ENCODE measurements at regions not wholly inside any gene's neighbourhood (a gene's known extent, or its start where the extent isn't known, plus 50 kb on each side); places are given as distances from the start of the nearest gene placed in this dataset.
"Not testable (repeated sequence)": the region's sequence is repeated elsewhere in the genome, so short reads cannot be mapped to it uniquely, and the experiment has no call there.

DNA sequence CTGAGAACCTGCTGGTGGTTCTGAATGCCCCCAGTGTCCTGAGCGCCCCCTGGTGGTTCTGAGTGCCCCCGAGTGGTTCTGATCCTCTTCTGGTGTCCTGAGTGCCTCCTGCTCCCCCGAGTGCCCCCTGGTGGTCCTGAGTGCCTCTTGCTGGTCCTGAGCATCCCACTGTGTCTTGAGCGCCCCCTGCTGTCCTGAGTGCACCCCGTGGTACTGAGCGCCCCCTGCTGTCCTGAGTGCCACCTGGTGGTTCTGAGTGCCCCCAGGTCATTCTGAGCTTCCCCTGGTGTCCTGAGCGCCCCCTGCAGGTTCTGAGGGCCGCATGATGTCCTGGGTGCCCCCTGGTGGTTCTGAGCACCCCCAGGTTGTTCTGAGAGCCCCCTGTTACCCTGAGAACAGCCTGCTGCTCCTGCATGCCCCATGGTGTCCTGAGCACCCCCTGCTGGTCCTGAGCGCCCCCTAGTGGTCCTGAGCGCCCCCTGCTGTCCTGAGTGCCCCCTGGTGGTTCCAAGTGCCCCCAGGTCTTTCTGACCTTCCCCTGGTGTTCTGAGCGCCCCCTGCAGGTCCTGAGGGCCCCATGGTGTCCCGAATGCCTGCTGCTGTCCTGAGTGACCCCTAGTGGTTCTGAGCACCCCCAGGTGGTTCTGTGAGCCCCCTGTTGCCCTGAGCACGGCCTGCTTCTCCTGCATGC is 1165.4 kb downstream of the TMEM121 start:
- Histone ChIP-seq H3K4me3 (no peak overlapping the region), H3K4me1 (no peaks in the 10 kb centered on the region), H3K9me3 (no peaks in the 10 kb centered on the region), H3K27ac (no peak overlapping the region), H3K36me3 (no peaks in the 10 kb centered on the region), H3K27me3 (no peaks in the 10 kb centered on the region)
- TF ChIP-seq, protein P1, sequence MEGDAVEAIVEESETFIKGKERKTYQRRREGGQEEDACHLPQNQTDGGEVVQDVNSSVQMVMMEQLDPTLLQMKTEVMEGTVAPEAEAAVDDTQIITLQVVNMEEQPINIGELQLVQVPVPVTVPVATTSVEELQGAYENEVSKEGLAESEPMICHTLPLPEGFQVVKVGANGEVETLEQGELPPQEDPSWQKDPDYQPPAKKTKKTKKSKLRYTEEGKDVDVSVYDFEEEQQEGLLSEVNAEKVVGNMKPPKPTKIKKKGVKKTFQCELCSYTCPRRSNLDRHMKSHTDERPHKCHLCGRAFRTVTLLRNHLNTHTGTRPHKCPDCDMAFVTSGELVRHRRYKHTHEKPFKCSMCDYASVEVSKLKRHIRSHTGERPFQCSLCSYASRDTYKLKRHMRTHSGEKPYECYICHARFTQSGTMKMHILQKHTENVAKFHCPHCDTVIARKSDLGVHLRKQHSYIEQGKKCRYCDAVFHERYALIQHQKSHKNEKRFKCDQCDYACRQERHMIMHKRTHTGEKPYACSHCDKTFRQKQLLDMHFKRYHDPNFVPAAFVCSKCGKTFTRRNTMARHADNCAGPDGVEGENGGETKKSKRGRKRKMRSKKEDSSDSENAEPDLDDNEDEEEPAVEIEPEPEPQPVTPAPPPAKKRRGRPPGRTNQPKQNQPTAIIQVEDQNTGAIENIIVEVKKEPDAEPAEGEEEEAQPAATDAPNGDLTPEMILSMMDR (IDR thresholded peaks at IDR 0.05), result no peak
- intact Hi-C loops (cut with DNase I), result no loop called here
- no peak for DNase-seq (ENCODE audit: low spot score in 2 of 2)

DNA sequence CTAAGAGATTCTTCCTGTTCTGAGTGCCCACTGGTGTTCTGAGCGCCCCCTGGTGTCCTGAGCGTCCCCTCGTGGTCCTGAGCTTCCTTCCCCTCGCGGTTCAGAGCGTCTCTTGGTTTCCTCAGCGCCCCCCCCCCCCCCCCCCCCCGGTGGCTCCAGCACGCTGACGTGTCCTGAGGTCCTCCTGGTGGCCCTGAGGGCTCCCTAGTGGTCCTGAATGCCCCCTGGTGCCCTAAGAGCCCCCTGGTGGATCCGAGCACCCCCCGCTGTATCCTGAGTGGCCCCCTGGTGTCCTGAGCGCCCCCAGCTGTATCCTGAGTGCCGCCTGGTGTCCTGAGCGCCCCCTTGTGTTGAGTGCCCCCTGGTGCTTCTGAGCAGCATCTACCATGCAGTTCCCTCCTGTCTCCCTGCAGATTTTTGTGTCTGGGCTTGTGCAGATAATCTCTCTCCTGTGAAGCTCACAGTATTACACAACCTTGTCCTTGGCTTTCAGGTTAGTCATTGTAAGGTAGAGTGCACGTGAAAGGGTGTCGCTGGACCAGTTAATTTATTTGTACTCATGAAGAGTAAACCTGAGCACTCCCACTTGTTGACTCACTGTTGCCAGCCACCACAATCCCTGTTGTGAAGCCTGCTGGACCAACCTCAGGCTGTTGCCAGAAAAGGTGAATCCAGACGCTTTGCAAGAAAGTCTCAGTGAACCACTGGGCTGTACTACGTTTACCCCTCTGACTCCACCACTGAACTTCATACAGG is 1168.4 kb downstream of the TMEM121 start:
- no peaks in the 10 kb centered on the region for H3K9me3 ChIP-seq
- no peaks in the 10 kb centered on the region for H3K36me3 ChIP-seq
- no peak overlapping the region for H3K27ac ChIP-seq
- H3K27me3 ChIP-seq, result no peaks in the 10 kb centered on the region
- TF ChIP-seq, protein P1 (IDR thresholded peaks at IDR 0.05), result no peak
- H3K4me3 ChIP-seq, result no peak overlapping the region
- no peaks in the 10 kb centered on the region for H3K4me1 ChIP-seq
- intact Hi-C loops (cut with DNase I), result no loop called here
- no peak for DNase-seq (ENCODE audit: low spot score in 2 of 2)

DNA sequence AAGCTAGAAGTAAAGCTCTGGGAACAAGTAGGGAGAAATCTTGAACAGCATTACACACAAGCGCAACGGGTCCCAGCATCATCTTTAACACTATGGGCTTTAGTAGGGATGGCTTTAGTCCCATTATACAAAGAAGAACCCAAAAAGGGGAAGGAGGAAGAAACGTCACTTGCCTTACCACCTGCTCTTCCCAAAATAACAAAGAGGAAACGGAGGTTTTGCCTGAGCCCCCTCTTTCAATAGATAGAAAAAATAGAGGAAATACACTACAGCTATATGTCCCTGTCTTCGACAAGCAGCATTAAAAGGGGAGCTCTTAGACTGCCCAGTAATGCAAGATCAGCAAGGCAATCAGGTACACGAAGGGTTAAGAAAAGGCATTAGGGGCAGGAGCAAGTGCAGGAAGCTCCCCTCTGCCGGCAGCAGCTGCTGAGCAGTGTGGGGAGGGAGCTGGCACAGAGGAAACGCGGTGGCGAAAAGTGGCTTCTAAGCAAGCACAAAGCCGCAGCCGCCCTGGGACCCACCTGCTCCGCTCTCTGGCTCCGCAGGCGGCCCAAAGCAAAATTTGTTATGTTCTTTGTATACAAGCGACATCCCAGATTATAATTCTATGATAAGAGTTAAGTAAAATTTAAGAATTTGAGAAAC is 1172.4 kb downstream of the TMEM121 start:
- H3K9me3 ChIP-seq; intact Hi-C loops (cut with DNase I); H3K4me1 ChIP-seq; DNase-seq (ENCODE audit: low spot score in 2 of 2); H3K27ac ChIP-seq; H3K36me3 ChIP-seq; H3K4me3 ChIP-seq; H3K27me3 ChIP-seq: not testable (repeated sequence)

DNA sequence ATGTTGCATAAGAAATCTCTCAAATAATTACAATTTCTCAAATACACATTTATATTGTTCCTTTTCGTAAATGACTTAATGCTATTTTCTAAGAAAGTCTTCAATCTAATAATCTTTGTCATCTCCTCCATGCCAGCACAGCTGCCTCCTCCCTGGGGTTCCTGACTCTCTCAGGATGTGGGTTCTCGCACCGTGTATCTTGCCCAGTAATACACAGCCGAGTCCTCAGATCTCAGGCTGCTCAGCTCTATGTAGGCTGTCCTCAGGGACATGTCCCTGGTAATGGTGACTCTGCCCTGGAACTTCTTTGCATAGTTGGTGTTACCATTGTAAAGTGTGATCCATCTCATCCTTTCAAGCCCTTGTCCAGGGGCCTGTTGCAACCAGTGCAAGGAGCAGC is 1177.3 kb downstream of the TMEM121 start:
- H3K4me1 ChIP-seq; H3K36me3 ChIP-seq; H3K4me3 ChIP-seq; H3K27me3 ChIP-seq; H3K9me3 ChIP-seq; intact Hi-C loops (cut with DNase I); DNase-seq (ENCODE audit: low spot score in 2 of 2); H3K27ac ChIP-seq: not testable (repeated sequence)

DNA sequence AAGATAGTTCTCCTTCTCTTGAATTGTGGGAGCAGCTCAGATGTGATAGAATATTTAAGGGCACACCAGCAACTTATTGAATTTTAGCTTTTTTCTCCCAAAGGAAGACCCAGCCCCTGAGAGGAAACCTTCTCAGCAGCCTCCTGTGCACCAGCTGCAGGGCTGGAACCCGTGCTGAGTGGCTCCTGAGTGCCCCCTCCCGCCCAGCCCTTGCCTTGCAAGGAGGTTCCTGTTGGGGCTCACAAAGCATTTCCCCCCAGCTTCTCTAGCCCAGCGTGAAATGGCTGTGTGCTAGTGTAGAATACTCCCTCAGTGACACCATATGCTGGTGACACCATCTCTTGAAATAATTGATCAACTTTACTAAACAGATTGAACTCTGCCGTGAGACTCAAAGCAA is 1180.1 kb downstream of the TMEM121 start:
- DNase-seq (ENCODE audit: low spot score in 2 of 2); intact Hi-C loops (cut with DNase I); H3K27me3 ChIP-seq; H3K4me3 ChIP-seq; H3K27ac ChIP-seq; H3K36me3 ChIP-seq; H3K4me1 ChIP-seq; H3K9me3 ChIP-seq: not testable (repeated sequence)

DNA sequence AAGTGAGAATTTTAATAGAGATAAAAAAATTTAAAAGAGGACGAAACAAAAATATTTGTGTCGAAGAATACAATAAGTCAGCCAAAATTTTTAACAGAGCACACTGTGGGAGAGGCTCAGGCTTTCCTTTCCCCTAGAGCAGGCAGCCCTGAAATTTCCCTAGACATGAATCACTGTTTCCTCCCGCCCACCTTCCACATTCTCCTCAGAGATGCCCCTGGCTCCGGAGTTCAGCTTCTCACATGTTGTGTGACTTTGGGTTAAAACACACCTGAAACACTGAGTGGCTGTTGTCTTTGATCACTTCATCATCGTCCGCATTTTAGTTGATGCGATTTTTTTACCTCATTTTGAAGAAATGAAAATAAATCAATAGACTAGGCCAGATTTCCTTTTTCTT is 1183.8 kb downstream of the TMEM121 start:
- DNase-seq (ENCODE audit: low spot score in 2 of 2); intact Hi-C loops (cut with DNase I); H3K4me3 ChIP-seq; H3K4me1 ChIP-seq; H3K27me3 ChIP-seq; H3K27ac ChIP-seq; H3K9me3 ChIP-seq; H3K36me3 ChIP-seq: not testable (repeated sequence)

DNA sequence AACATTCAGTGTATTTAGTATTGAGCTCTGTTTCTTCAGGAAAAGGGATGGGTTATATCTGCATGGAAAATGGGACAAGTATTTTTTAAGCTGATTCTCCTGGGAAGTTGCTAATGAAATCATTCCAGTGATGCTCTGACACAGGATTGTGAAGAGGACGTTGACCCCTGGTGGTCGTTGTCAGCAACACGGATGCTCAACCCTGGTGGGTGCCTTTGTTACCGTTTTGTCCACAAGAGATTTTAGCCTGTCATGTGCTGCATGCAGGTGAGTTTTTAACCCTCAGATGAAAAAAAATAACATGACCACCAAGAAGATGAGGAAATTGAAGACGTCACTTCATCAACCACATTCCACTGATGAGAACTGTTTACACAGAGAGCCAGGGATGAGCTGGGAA is 1186.1 kb downstream of the TMEM121 start:
- H3K4me3 ChIP-seq; intact Hi-C loops (cut with DNase I); H3K4me1 ChIP-seq; H3K27me3 ChIP-seq; H3K9me3 ChIP-seq; DNase-seq (ENCODE audit: low spot score in 2 of 2); H3K27ac ChIP-seq; H3K36me3 ChIP-seq: not testable (repeated sequence)

DNA sequence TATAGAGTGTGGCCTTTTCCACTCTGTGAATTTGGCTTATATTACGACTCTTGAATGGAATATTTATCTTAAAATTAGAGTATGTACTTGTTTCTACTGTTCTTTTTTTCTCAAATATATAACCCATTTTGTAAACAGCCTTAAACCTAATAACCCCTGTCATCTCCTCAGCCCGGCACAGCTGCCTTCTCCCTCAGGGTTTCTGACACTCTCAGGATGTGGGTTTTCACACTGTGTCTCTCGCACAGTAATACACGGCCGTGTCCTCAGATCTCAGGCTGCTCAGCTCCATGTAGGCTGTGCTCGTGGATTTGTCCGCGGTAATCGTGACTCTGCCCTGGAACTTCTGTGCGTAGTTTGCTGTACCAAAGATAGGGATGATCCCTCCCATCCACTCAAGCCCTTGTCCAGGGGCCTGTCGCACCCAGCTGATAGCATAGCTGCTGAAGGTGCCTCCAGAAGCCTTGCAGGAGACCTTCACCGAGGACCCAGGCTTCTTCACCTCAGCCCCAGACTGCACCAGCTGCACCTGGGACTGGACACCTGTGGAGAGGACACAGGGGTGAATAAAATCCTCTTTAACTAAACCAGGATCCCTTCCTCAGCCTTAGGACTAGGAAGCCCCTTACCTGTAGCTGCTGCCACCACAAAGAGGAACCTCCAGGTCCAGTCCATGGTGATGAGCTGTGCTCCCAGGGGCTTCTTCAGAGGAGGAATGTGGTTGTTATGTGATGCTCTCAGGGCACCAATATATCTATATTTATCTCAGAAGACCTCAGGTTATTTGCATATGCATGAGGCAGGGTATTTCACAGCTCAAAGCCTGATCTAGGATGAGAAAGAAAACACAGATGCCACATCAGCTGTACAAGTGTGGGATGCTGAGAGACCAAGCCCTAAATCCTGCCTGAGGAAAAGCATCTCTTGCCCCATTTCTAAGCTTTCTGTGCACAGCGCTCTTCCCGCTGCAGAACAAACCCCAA is 1188.4 kb downstream of the TMEM121 start:
- H3K27ac ChIP-seq; H3K36me3 ChIP-seq; H3K4me1 ChIP-seq; H3K27me3 ChIP-seq; DNase-seq (ENCODE audit: low spot score in 2 of 2); H3K9me3 ChIP-seq; H3K4me3 ChIP-seq; intact Hi-C loops (cut with DNase I): not testable (repeated sequence)

DNA sequence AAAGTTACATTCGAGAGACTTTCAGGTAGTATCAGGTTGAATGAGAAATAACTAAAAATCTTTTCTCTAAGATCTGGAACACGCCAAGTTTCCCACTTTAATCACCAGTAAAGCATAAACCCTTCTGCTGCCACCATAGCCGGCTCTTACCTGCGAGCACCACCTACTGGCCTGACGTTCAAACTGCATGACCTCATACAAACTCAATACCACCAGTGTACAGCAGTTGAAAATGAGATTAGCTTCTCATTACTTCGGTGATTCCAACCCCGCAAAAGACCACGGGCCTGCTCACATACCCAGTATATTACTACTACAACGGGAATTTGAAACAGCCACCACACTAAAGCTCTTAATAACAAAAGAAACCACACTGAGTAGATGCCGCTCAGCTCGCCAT is 1191.2 kb downstream of the TMEM121 start:
- H3K36me3 ChIP-seq; H3K27ac ChIP-seq; H3K27me3 ChIP-seq; H3K4me1 ChIP-seq; H3K9me3 ChIP-seq; intact Hi-C loops (cut with DNase I); H3K4me3 ChIP-seq; DNase-seq (ENCODE audit: low spot score in 2 of 2): not testable (repeated sequence)

DNA sequence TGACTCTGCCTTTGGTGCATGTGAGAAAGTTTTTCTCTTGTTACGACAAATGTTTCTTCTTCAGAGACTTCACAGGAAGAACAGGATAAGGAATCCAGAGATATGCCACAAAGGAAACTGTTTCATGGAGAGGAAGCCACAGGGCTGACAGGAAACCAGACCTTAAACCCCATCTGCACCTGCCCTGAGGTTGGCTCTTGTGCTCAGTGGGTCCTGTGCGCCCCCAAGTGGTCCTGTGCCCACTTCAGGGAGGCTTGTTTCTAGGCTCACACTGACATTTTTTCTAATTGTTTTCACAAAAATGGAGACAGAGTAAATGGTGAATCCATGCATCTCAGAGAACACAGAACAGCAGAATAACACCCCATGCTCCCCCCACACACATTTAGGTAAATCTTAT is 1193.5 kb downstream of the TMEM121 start:
- intact Hi-C loops (cut with DNase I); H3K4me3 ChIP-seq; H3K27me3 ChIP-seq; H3K4me1 ChIP-seq; H3K36me3 ChIP-seq; H3K27ac ChIP-seq; H3K9me3 ChIP-seq; DNase-seq (ENCODE audit: low spot score in 2 of 2): not testable (repeated sequence)

DNA sequence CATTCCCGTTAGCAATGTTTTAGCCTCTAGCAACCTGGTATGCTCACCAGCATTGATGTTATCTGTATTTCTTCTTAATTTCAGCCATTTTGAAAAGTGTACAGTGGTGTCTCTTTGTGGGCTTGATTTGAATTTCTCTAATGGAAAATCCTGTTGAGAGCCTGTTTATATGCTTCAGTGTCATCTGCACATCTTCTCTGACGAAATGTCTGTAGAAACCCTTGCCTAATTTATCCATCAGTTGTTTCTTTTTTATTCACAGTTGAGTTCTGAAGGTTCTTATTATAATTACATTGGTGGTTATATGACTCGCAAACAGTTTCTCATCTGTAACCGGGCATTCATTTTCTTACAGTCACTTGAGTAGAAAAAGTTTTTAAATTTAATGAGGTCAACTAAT is 1195.5 kb downstream of the TMEM121 start:
- DNase-seq (ENCODE audit: low spot score in 2 of 2); H3K36me3 ChIP-seq; H3K27me3 ChIP-seq; intact Hi-C loops (cut with DNase I); H3K9me3 ChIP-seq; H3K4me1 ChIP-seq; H3K27ac ChIP-seq; H3K4me3 ChIP-seq: not testable (repeated sequence)

All from ascending aorta (tissue), 2 donors.